Fibroblast of villous mesenchyme (primary cell): ENCODE measurements at regions not wholly inside any gene's neighbourhood (a gene's known extent, or its start where the extent isn't known, plus 50 kb on each side); places are given as distances from the start of the nearest gene placed in this dataset.

Experiments used
- DNase-seq: peaks from one replicate; pipeline ENCODE4 v3.0.0-alpha.2; 2010; ENCODE audit warnings: low read depth
- H3K4me3 ChIP-seq: 2 replicates; pipeline ENCODE4 v1.5.1; 2011; ENCODE audit warnings: low read depth, mild to moderate bottlenecking, low read length
- CTCF ChIP-seq: IDR thresholded peaks from 2 replicates; pipeline ENCODE4 v1.5.1; 2012; ENCODE audit warnings: low read depth, mild to moderate bottlenecking, low read length; ENCODE audit not compliant: insufficient read depth

GRCh38 chr1:30379684-30380624, 343.4 kb downstream of the MATN1 start:
- H3K4me3 ChIP-seq: no peak overlapping the region
- peak; percentile 68 for DNase-seq
- peak; percentile 91 for TF ChIP-seq CTCF

DNA sequence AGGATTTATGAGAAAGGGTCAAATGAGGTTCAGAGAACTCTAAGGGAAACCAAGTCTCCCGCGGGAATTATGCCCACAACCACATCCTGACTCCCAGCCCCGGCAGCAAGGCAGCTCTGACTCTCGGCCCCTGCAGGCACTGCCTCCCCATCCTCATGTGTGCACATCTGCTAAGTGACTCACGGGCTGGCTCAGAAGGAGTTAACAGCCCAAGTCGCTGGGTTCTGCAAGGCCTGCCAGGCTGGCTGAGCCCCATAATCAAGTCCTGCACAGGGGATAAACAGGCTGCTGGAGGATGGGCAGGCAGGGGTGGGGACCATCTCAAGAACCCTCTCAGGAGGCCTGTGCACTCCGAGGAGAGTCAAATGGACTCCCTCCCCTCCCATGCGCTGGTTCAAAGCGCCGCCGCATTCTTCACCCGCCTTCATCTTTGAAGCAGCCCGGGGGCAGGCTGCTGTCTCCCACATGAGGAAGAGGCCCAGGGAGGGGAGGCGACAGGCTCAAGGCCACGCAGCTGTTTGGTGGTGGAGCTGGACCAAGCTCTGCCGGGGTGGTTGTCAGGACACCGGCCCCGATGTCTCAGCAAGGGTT, 344.3 kb downstream of the MATN1 start:
- peak; percentile 41 for DNase-seq
- TF ChIP-seq CTCF: no peak
- no peak overlapping the region for H3K4me3 ChIP-seq

DNA sequence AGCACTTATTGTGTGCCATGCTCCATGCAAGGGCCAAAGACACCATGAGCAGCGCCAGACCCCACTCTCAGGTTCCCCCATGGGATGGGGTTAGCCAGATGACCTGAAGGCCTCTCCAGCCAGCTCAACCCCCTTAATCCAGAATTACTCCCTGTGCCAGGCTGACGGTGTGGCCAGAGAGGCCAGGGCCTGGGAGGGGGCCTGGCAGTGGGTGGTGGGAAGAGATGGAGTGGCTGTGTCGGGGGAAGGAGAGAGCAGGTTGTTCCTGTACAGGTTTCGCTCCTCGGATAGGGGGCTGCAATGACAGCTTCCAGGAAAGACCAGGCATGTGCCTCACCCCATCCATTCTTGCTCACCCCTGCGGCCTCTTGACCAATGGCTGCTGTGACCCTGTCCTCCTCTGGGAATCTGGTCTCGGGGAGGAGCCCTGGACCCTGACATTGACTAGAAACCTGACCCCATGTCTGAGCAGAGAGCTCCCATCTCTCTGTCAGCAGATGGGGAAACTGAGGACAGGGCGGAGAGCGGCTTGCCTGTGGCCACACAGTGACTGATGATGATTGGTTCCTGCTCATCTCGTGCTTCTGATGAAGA, 345.3 kb downstream of the MATN1 start:
- TF ChIP-seq CTCF: no peak
- DNase-seq: no peak

GRCh38 chr1:30377230-30378002, 346.0 kb downstream of the MATN1 start:
- no peak for DNase-seq
- no peak for TF ChIP-seq CTCF
- H3K4me3 ChIP-seq: no peak overlapping the region

More for the DNA sequence above, 345.3 kb downstream of the MATN1 start:
- H3K4me3 ChIP-seq: no peak overlapping the region

GRCh38 chr1:30376054-30376697, 347.2 kb downstream of the MATN1 start:
- no peak for DNase-seq
- TF ChIP-seq CTCF: no peak
- H3K4me3 ChIP-seq: no peak overlapping the region

DNA sequence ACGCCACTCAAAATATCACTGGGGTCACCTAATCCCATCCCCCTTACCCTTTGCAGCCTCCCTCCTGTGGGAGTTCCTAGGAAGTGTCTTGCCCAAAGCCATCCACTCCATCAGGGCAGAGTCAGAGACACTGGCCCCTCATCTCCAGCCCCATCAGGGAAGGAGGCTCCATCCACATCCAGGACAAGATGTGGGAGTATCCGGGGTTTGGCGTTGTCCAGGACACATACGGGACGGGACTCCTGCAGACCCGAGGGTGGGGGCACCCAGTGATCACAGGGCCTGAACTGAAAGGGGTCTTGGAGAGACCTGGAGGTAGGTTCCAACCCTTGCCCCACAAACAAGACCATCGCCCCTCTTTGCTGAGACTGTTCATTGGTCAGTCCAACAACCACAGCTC, 348.2 kb downstream of the MATN1 start:
- no peak for TF ChIP-seq CTCF
- H3K4me3 ChIP-seq: no peak overlapping the region

More for the DNA sequence above, 348.2 kb downstream of the MATN1 start:
- DNase-seq: no peak
